ENCODE measurements at regions not wholly inside any gene's neighbourhood (a gene's known extent, or its start where the extent isn't known, plus 50 kb on each side); places are given as distances from the start of the nearest gene placed in this dataset.

- TF ChIP-seq FOXP2 (optimal IDR thresholded peaks at IDR 0.05; ENCODE audit: borderline replicate concordance, extremely low read depth, extremely low read length, insufficient read depth) (no peak), REST (IDR thresholded peaks at IDR 0.05; ENCODE audit: insufficient read depth in 1 of 2, low read depth in 2 of 2, low read length in 2 of 2) (no peak), TAF1 (IDR thresholded peaks at IDR 0.05; ENCODE audit: borderline replicate concordance, insufficient read depth, low read length) (no peak), SIN3A (IDR thresholded peaks at IDR 0.05; ENCODE audit: borderline replicate concordance, insufficient read depth, low read length) (no peak), POLR2AphosphoS5 (IDR thresholded peaks at IDR 0.05; ENCODE audit: low read depth, low read length) (no peak)
Observed at GRCh38 chr21:14883351-14883750, 181.4 kb downstream of the NRIP1 start.

GRCh38 chr21:14881863-14882499 lies 182.8 kb downstream of the NRIP1 start:
- no peak for TF ChIP-seq TAF1 (IDR thresholded peaks at IDR 0.05; ENCODE audit: borderline replicate concordance, insufficient read depth, low read length)
- no peak for TF ChIP-seq REST (IDR thresholded peaks at IDR 0.05; ENCODE audit: insufficient read depth in 1 of 2, low read depth in 2 of 2, low read length in 2 of 2)
- TF ChIP-seq SIN3A (IDR thresholded peaks at IDR 0.05; ENCODE audit: borderline replicate concordance, insufficient read depth, low read length) = no peak
- no peak for TF ChIP-seq POLR2AphosphoS5 (IDR thresholded peaks at IDR 0.05; ENCODE audit: low read depth, low read length)
- TF ChIP-seq FOXP2 (optimal IDR thresholded peaks at IDR 0.05; ENCODE audit: borderline replicate concordance, extremely low read depth, extremely low read length, insufficient read depth) = no peak

GRCh38 chr21:14880922-14881321 lies 183.9 kb downstream of the NRIP1 start:
- TF ChIP-seq TAF1 (IDR thresholded peaks at IDR 0.05; ENCODE audit: borderline replicate concordance, insufficient read depth, low read length) = no peak
- TF ChIP-seq REST (IDR thresholded peaks at IDR 0.05; ENCODE audit: insufficient read depth in 1 of 2, low read depth in 2 of 2, low read length in 2 of 2) = no peak
- TF ChIP-seq SIN3A (IDR thresholded peaks at IDR 0.05; ENCODE audit: borderline replicate concordance, insufficient read depth, low read length) = no peak
- TF ChIP-seq POLR2AphosphoS5 (IDR thresholded peaks at IDR 0.05; ENCODE audit: low read depth, low read length) = no peak

- TF ChIP-seq SIN3A (IDR thresholded peaks at IDR 0.05; ENCODE audit: borderline replicate concordance, insufficient read depth, low read length) = peak; percentile 66; the same call in 1 of the 2 replicates
- TF ChIP-seq POLR2AphosphoS5 (IDR thresholded peaks at IDR 0.05; ENCODE audit: low read depth, low read length) = 0 out of 2 replicates have a peak, but pooled peaks have one; percentile 28
- TF ChIP-seq FOXP2 (optimal IDR thresholded peaks at IDR 0.05; ENCODE audit: borderline replicate concordance, extremely low read depth, extremely low read length, insufficient read depth) = no peak
- TF ChIP-seq REST (IDR thresholded peaks at IDR 0.05; ENCODE audit: insufficient read depth in 1 of 2, low read depth in 2 of 2, low read length in 2 of 2) = peak in 1 of 2 experiments; percentile 61; a peak in 1 of 4 replicates
- TF ChIP-seq TAF1 (IDR thresholded peaks at IDR 0.05; ENCODE audit: borderline replicate concordance, insufficient read depth, low read length) = peak; percentile 3; the same call in 1 of the 2 replicates
Observed at GRCh38 chr21:14879458-14879857, 185.3 kb downstream of the NRIP1 start.

Measured in PFSK-1 (cell line).